GM18511 (cell line): ENCODE measurements at regions not wholly inside any gene's neighbourhood (a gene's known extent, or its start where the extent isn't known, plus 50 kb on each side); places are given as distances from the start of the nearest gene placed in this dataset.

Source experiments
- ATAC-seq: cut with Tn5 transposase; IDR thresholded peaks from one replicate; pipeline ENCODE4 v1.9.1; 2021; ENCODE audit warnings: mild to moderate bottlenecking, moderate library complexity; ENCODE audit not compliant: unreplicated experiment

GRCh38 chr5:109533751-109534272 lies 124.0 kb upstream of the PJA2 start:
- ATAC-seq, result no peak

- no peak for ATAC-seq
These were observed 123.1 kb upstream of the PJA2 start for GRCh38 chr5:109532773-109533364.

- no peak for ATAC-seq
These were observed 121.5 kb upstream of the PJA2 start for GRCh38 chr5:109531262-109531661.

- no peak for ATAC-seq
These were observed 120.2 kb upstream of the PJA2 start for GRCh38 chr5:109529987-109530386.

DNA sequence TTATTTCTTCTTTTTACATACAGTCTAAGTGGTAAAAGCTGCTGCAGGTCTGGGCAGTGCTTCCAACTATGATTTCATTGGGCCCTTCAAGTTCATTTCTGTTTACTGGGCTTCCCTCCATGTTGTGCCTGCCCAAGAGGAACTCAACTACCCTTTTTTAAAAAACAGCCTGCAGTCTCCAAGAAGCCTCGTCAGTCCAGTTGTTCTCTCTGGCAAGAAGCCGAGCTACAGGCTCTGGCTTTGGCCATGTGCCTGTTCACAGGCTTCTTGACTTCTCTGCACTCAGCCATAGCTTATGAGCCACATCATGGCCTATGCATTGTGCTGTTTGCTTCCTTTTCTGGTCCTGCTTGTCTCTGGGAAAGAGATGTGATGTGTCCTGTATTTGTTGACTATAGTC lies 119.7 kb upstream of the PJA2 start:
- no peak for ATAC-seq

GRCh38 chr5:109524555-109524954 lies 114.8 kb upstream of the PJA2 start:
- no peak for ATAC-seq

- no peak for ATAC-seq
These were observed 114.3 kb upstream of the PJA2 start for GRCh38 chr5:109524026-109524425.

GRCh38 chr5:109522404-109522803 lies 112.6 kb upstream of the PJA2 start:
- no peak for ATAC-seq

- no peak for ATAC-seq
These were observed 109.6 kb upstream of the PJA2 start for GRCh38 chr5:109519416-109519815.

GRCh38 chr5:109516390-109516789 lies 106.6 kb upstream of the PJA2 start:
- no peak for ATAC-seq

GRCh38 chr5:109511980-109512734 lies 102.4 kb upstream of the PJA2 start:
- no peak for ATAC-seq

DNA sequence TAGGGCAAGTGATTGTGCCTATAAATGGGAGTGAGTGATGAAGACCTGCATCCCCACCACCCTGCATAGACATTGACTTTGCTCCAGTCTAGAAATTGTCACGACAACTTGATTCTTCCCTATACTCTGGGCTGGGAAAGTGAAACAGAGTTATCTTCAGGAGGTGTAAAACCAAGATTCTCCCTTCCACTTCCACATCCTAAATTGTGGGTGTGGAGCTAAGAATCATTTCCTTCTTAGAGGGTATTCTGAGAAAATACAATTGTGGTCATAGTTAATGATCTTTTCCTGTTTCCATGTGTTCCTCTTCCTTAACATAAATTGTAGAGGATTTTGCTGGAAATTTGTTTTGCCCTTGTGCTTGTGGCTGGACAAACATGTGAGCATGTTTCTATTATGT lies 96.8 kb upstream of the PJA2 start:
- ATAC-seq, result no peak

- ATAC-seq, result no peak
These were observed 86.3 kb upstream of the PJA2 start for GRCh38 chr5:109496112-109496511.

- no peak for ATAC-seq
These were observed 78.1 kb upstream of the PJA2 start for GRCh38 chr5:109487753-109488420.

GRCh38 chr5:109486200-109486804 lies 76.5 kb upstream of the PJA2 start:
- ATAC-seq, result no peak

- ATAC-seq, result no peak
These were observed 75.3 kb upstream of the PJA2 start for GRCh38 chr5:109485030-109485429.

- ATAC-seq, result no peak
These were observed 74.8 kb upstream of the PJA2 start for GRCh38 chr5:109484597-109484996.

- ATAC-seq, result no peak
These were observed 73.7 kb upstream of the PJA2 start for GRCh38 chr5:109483395-109483971.

GRCh38 chr5:109482748-109483147 lies 73.0 kb upstream of the PJA2 start:
- no peak for ATAC-seq

- ATAC-seq, result peak; percentile 77
These were observed 69.6 kb upstream of the PJA2 start for GRCh38 chr5:109479260-109479860.

GRCh38 chr5:109478830-109479229 lies 69.1 kb upstream of the PJA2 start:
- ATAC-seq, result no peak
